Kidney capillary endothelial cell (primary cell): ENCODE measurements at regions not wholly inside any gene's neighbourhood (a gene's known extent, or its start where the extent isn't known, plus 50 kb on each side); places are given as distances from the start of the nearest gene placed in this dataset.
"Not testable (repeated sequence)": the region's sequence is repeated elsewhere in the genome, so short reads cannot be mapped to it uniquely, and the experiment has no call there.

ENCODE experiments used
- DNase-seq: peaks from one replicate; pipeline ENCODE4 v3.0.0-alpha.2; 2018; ENCODE audit warnings: low spot score

DNA sequence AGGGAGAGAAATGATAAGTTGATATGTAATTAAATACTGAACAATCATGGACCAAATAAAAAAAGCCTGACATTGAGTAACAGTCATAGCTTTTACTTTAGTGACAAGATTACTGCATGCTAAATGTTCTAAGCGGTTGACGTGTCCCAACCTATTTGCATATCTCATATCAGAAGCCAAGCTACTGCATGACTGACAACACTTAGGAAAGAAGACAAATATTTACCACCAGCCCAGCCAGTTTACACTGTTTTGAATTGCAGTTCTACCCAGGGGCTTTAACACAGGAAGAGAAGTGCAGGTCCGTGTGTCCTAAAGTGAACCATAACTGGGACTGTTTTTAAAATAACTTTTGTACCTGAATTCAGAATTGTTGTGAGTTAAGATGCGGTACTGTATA is 219.9 kb downstream of the PRDM9 start:
- DNase-seq: no peak

DNA sequence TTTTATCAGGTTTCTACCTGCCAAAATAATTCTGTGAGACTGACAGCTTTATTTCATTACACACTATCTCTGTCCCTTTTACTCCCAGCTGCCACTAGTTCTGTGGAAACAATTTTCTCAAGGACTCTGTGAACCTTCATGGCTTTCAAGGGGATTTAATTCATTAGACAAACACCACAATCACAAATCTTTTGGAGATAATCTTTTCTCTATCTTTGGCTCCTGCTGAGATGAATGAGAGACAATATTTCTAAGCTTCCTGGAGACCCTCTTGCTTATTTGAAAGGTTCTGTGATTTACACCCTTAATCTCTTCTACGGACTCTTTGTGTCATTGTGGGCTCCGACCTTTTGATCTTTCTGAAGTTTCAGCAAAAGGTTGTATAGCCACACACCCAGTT is 222.6 kb downstream of the PRDM9 start:
- DNase-seq: no peak

DNA sequence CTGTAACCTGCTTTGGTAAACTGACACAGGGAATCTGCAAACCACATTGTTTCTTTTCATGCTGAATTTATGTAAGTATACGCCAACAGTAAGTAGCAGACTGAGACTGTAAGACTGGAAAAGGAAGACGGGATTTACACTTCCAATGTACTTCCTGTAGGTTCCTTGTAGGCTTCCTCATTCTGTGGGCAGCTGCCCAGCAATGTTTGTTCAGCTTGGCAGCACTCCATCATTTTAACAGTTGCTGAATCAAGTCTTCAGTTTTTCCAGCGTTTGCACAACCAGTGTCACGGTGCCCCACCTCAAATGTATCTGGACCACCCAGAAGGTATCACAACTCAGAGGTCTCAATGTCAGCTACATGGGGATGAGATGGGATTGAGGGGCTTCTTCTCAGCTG is 232.6 kb downstream of the PRDM9 start:
- DNase-seq: no peak

DNA sequence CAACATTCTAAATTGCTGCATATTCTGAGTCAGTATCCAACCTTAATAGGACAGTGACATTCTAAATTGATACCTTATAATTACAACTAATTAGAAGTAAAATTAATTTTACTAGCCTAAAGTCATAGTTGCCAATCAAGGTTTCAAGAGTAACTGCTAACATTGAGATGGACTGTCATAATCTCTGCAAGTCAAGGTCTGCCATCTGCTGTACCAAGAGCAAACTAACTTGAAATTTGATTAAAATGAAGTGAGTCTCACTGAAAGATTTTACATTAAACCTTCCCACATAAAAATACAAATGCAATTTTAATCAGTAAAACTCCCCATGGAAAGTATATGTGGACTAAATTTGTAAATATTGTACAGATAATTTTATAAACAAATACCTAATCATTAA is 235.3 kb downstream of the PRDM9 start:
- DNase-seq: no peak

DNA sequence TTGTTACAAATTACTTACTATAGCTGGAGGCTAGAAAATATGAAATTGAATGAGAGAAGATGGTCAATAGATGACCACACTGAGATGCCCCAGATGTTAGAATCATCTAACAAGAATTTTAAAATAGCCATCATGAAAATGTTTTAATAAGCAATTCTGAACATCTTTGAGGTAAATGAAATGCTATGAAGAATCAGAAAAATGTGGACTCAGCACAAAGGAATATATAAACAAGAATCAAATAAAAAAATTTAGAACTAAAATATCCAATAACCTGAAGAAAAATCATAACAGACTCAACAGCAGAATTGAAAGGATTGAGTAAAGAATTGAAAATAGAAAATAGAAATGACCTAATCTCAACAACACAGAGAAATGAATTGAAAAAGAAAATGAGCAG is 248.5 kb downstream of the PRDM9 start:
- no peak for DNase-seq

DNA sequence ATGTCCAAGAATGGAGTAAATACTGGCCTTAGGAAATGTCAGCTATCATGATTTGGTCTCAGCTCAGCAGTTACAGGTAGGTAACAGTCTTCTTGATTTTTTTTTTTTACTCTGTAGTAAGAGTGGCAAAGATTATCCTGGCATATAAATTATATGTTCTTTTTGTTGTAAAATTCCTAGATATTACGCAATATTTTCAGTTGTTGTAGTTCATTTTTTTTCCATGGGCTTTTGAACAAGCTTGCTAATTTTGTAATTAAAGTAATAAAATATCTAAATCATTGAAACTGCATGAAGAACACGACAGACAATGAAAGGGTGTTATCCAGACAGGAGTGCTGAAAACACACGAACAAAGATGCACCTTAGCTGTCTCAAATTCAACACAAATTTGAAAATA is 249.4 kb downstream of the PRDM9 start:
- no peak for DNase-seq

DNA sequence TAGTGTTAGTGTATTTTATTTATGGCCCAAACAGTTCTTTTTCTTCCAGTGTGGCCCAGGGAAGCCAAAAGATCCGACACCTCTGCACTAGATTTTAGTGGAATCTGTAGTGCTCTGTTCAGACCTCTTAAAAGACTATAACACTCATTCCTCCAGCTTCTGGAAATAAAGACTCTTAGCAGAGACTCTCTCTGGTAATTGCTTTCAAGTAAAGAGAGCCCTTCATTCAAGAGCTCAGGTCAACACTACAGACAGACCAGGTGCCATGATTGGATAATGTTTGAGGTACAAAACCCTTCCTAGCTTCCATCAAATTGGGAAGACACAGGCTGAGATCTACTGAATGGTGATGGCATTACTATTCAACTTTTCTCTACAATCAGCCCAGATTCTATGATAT is 255.8 kb downstream of the PRDM9 start:
- DNase-seq: no peak

DNA sequence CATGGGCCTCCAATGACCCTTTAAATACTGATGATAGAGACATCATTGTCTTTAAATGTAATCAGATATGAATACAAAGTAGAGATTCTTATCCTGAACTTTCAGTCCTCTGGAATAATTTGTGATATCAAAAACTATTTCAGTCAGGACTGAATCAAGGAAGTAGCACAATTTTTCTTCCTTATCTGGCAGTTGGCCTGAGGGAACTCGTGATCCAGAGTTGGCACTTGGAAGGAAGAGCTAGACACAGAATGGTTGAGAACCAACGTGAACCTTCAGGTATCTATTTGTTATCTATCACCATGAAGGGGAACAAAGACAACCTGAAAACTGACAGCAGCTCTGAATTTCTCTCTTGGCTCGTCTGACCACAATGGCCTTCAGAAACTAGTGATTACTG is 269.3 kb downstream of the PRDM9 start:
- no peak for DNase-seq

DNA sequence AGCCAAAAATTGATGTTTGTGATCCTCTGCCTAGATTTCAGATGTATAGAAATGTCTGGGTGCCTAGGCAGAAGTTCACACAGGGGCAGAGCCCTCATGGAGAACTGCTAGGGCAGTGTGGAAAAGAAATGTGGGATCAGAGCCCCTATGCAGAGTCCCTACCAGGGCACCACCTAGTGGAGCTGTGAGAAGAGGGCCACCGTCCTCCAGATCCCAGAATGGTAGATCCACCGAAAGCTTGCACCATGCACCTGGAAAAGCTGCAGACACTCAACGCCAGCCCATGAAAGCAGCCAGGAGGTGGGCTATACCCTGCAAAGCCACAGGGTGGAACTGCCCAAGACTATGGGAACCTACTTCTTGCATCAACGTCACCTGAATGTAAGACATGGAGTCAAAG is 292.9 kb downstream of the PRDM9 start:
- not testable (repeated sequence) for DNase-seq

DNA sequence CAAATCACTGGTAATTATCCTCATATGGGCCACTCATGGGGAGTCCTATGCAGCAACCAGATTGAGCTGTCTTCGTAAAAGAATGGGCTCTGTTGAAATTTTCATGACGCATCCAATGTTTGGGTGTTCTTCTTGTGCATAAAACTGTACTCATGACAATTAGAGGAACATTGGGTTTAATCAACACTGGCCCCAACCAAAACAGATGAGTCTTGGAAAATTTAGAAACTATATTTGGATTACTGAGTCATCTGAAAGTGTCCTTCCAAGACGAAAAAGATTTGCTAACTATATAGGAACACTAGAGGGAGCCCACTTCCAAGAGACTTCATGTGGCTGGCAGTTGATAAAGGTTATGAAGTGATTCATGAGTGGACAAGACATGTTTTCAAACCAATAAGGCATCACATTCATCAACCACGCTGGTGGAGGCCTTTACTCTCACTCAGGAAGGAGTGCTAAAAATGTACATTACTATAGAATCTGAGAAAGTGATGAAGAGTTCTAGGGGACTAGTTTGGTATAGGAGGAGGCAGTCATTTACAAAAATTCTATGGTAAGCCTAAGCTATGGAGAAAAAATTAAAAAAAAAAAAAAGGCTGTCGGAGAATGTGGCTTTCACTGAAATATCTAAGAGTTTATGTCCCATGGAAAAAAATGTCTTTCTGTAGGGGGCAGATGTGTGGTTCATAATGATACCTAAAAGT is 313.5 kb downstream of the PRDM9 start:
- DNase-seq: peak; percentile 26

DNA sequence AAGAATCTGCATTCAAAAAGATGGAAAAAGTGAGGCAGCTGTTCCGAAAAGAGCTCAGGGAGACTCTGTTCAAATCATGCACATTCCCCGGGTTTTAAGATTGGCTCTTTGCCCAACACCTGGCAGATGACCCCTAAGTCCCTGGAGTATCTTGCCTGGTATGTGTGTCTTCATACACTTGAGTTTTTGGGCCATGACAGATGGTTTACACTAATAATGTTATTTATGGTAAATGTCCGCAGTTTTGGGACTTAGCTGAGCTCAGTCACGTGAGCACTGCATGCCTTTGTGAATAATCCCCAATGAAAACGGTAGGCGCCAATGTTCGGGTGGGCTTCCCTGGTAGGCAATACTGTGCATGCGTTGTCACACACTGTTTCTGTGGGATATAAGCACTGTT is 316.1 kb downstream of the PRDM9 start:
- no peak for DNase-seq

DNA sequence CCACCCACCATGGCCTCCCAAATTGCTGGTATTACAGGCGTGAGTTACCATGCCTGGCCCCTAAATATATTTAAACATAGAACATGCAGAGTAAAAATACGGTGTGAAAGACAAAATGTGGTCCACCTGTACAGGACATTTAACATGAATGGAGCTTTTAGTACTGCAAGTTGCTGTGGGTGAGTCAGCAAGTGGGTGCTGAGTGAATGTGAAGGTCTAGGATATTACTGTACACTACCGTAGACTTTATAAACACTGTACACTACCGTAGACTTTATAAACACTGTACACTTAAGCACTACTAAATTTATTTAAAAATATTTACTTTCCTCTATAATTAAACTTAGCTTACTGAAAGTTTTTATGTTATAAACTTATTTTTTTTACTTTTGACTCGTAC is 317.8 kb downstream of the PRDM9 start:
- no peak for DNase-seq

DNA sequence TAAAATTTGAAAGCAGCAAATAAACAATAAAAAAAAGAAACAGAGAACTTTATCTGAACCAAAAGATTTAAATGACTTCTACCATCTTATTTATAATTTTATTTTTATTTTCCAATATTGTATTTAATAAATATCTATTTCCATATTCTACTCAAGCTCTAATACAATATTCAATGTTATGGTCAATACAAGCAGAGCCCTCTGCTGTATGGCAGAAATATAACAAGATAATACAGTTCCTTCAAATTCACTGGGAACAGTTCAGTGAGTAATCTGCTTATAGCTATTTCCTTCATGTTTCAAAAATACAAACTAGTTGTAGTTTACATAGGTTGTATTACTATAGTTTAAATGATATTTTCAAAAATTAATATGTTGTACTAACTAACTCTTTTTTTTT is 332.7 kb downstream of the PRDM9 start:
- no peak for DNase-seq

DNA sequence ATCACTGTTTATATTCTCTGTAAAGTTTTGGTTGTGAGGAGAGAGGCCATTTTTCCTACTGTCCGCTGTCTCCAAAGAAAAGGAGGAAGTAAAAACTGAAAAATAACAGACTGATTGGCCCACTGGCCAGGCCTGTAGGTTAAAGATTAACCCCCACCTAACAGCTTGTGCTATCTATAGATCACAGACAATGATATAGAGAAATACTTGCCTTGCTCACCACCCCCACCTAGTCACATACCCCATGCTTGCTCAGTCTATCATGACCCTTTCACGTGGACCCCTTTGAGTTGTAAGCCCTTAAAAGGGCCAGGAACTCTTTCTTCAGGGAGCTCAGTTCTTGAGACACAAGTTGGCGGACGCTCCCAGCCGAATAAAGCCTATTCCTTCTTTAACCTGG is 357.4 kb downstream of the PRDM9 start:
- DNase-seq: no peak

DNA sequence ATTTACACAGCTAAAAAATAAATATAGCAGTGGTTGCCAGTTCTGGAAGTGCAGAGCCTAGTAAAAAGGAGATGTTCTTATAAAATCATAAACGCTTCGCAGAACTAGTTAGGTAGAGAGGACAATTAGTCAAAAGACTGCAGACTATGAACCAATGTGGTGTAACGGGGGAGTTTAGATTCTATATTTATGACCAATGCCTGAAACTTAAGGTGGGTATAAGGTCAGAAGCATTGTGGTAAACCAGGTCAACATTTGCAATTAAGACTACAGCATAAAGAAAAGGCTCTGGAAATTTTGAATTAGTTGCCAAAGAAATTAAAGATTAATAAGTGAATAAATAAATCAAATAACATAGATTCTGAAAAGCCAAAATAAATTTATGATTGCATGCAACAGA is 370.4 kb downstream of the PRDM9 start:
- DNase-seq: no peak

DNA sequence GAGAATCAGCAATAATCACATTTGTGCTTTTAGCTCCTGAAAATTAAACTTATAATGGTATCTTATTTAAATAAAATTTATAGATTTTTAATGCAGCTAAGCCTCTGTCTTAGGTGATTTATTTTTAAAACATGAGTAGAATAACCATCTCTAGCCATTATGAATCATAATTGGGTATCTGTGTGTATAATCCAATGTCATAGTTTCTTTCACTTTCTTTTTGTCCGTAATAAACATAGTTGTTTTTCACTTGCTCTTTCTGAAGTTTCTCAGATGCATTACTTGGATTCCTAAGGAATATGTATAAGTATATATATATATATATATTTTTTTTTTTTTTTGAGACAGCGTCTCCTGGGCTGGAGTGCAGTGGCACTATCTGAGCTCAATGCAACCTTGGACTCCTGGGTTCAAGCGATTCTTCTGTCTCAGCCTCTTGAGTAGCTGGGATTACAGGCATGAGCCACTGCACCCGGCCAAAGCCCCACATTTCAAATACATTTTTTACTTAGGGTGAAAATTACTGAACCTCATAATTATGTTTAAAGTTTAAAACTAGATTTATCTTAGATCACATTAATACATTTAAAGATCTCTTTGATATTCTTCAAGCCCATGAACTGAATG is 377.1 kb downstream of the PRDM9 start:
- DNase-seq: no peak

DNA sequence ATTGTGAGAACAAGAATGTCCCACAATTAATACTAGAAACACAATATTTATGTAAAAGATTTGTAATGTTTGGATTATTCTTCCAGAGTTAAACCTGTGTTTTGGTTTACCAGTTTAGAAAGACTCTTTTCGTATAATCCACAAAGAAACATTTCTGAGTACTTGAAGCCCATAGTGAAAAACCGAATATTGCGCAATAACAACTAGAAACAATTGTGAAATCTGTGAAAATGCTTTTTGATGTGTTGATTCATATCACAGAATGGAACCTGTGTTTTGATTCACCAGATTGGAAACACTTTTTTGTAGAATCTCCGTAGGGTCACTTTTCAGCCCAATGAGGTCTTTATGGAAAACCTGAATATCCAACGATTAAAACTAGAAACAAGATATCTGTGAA is 386.2 kb downstream of the PRDM9 start:
- DNase-seq: no peak

DNA sequence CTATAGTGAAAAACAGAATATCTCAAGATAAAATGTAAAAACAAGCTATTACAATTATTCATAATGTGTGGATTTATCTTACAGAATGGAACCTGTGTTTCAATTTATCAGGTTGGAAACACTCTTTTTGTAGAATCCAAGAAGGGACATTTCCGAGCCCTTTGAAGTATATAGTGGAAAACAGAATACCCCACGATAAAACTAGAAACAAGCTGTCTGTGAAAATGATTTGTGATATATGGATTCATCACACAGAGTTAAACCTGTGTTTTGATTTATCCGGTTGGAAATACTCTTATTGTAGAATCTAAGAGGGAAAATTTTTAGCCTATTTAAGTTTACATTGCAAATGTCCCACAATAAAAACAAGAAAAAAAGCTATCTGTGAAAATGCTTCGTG is 388.2 kb downstream of the PRDM9 start:
- no peak for DNase-seq

DNA sequence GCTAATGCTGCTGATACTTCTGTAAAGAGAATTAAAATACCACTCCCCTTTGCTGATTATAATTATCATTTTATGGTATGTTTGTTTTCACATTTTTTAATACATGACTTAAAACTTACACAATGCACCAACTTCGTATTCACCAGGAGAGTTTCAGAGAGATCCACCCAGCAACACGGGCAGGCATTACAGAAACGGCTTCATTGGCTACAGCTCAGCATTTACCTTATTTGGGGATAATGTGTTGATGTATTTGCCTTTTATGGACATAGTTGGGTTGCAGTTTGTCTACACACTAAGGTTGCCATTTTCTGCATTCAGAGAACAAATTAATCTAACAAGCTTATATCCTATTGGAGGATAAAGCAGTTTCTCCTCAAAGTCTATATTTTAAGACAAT is 423.6 kb downstream of the PRDM9 start:
- DNase-seq: no peak

DNA sequence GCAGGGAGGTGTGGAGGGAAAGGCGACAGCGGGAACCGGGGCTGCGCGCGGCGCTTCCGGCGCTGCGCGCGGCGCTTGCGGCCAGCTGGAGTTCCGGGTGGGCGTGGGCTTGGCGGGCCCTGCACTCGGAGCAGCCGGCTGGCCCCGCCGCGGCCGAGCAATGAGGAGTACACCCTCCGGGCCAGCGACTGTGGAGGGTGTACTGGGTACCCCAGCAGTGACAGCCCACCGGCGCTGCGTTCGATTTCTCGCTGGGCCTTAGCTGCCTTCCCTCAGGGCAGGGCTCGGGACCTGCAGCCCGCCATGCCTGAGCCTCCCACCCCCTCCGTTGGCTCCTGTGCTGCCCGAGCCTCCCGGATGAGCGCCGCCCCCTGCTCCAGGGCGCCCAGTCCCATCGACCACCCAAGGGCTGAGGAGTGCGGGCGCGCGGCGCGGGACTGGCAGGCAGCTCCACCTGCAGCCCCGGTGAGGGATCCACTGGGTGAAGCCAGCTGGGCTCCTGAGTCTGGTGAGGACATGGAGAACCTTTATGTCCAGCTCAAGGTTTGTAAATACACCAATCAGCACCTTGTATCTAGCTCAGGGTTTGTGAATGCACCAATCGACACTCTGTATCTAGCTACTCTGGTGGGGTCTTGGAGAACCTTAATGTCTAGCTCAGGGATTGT is 444.0 kb downstream of the PRDM9 start:
- not testable (repeated sequence) for DNase-seq

DNA sequence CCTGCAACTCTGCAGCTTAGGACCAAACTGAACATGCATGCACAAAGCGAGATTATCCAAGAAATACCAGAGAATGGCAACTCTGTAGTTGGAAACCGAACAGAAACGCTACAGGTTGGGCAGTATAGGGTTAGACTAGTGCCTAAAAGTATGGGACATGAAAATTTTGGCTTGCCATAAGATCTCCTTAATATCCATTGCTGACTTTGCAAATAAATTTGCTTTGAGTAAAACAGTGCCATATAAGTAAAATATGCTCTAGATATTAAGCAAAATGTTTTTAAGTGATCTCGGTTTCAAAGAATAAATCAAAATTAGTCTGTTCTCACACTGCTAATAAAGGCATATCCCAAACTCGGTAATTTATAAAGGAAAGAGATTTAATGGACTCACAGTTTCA is 456.0 kb downstream of the PRDM9 start:
- DNase-seq: no peak

DNA sequence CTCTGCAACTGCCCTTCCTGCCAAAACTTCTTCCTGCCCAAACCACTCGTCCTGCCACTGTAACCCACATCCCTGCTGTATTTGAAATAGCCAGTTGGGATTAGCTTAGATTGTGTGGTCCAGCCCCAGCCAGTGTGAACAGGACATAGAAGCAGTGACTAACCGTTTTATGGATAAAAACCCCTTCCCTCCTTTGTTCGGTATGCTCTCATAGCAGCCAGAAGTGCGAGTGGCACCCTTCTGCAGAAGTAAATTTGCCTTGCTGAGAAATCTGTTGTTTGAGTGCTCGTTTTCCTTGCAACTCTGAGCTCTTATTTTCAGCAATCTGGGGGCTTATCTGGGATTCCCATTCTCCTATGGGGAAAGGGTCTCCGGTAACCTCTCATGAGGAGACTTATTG is 470.0 kb downstream of the PRDM9 start:
- DNase-seq: no peak

DNA sequence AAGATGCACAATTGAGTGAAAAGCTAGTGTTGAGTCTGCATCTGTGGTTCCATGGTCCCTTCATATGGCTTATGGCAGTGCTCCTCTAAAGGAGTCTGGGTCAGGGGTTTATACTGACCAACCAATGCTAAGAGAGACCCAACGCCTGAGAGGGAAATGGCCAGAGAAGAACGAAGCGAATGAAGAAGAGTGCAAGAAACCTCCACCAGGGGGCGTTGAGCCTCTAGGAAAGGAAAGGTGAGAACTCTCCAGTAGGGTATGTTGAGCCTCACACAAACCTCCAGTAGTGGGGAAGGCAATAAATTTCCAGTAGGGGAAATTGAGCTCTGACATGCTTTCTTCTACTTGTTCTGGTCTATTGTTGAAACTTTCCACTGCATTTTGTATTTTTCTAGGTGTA is 470.6 kb downstream of the PRDM9 start:
- no peak for DNase-seq

DNA sequence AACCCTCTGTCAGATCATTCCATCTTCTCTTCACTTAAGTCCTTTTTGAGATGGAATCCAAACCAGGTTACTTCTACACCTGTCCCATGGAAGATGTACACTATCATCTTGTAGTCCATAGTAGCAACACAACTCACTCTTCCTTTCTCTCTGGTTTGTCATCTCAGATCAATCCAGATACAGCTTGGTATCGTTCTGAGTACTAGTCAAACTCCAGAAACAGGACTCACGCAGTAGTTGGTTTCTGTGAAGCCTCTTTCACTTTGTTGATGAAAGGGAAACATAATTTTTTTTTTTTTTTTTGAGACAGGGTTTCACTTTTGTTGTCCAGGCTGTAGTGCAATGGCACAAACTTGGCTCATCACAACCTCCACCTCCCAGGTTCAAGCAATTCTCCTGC is 484.0 kb downstream of the PRDM9 start:
- no peak for DNase-seq
